NCI-H128 (cell line): ENCODE measurements at regions not wholly inside any gene's neighbourhood (a gene's known extent, or its start where the extent isn't known, plus 50 kb on each side); places are given as distances from the start of the nearest gene placed in this dataset.
A peak's percentile ranks its signal among the peaks of the same experiment; 100 is the strongest.
"Not testable (repeated sequence)": the region's sequence is repeated elsewhere in the genome, so short reads cannot be mapped to it uniquely, and the experiment has no call there.

Experiments
- DNase-seq: peaks from one replicate; lab custom pipeline; 2025; ENCODE audit not compliant: unreplicated experiment; lab: John Stamatoyannopoulos, UW

DNA sequence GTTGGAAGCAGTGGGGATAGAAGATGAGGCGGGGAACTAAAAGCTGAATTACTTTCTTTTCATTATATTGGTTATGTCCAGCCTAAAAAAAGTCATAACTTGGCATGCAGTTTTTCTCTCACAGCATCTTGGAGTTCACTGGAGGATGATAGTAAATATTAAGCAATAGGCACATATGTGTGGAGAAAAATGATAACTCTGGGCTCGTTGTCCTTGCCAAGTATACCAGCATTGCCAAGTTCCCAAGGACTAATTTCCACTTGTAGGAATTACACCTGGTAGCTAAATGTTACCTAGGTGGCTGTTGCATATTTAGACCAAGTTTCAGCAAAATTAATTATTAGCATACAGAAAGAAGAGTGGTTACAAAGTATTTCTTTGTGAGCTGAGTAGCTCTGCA is 1007.6 kb downstream of the ANKRD7 start:
- no peak for DNase-seq

DNA sequence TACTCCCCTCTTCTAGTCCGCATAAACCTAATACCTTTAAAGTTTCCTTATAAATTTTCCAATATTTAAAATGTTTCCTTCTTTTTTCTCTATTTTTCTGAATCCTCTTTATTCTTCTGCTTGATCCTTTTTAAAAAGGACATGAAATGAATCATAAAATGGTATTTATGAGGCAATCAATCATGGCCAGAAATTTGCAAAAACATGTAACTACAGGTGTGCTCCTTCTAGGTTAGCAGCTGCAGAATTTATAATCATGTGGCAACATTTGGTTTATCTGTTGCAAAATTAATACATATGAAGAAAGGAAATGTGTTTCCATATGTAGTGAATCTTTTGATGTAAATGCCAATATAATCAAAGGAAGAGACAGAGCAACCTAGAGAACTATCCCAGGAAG is 1008.5 kb downstream of the ANKRD7 start:
- no peak for DNase-seq

DNA sequence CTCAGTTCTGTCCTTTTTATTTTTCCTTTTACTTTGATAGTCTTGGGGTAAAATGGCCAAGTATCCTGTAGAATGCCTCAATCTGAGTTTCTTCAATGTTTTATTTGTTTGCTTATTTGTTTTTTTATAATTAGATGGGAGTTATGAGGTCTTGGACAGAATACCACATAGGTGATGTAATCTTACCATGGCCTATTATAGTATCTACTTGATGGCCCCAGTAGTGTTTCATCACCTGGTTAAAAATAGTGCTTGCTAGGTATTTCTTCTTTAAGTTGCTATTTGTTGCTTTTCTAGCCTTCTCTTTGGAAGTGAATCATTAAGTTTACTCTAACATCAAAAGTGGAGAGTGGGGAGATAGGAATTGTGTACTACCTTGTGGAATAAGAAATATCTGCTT is 1020.0 kb upstream of the KCND2 start:
- DNase-seq = no peak

DNA sequence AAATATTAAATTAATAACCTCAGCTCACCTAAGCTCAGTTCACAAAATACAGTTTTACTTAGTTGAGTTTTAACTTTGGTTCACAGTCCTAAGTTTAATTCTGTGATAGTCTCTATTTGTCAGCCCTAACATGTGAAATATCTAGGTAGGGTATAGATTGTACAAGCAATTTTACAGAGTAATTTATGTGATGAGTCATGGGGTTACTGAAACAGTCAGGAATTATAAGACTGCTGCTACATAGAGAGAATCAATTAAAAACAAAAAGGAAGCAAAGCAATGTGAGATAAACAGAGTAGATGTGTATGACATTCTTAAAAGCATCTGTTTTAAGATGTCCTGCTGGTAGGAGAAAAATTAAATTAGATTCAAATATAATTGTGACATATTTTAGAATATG is 1018.2 kb upstream of the KCND2 start:
- no peak for DNase-seq

DNA sequence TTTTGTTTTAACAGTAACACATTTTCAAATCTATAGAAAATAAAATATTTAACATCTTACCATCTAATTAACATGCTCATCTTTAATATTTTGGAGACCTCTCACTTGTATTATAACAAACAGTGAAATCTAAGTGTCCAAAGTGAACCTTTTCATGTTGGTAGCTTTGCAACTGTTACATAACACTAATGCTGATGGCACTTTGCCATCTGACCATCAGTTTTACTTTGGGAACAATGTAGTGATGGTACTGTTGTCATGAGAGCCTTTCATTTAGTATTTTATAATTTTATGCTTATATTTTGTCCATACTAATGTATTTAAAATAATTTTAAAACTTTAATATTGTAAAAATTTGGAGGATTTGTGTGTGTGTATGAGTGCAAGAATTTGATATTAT is 1017.0 kb upstream of the KCND2 start:
- DNase-seq = no peak

DNA sequence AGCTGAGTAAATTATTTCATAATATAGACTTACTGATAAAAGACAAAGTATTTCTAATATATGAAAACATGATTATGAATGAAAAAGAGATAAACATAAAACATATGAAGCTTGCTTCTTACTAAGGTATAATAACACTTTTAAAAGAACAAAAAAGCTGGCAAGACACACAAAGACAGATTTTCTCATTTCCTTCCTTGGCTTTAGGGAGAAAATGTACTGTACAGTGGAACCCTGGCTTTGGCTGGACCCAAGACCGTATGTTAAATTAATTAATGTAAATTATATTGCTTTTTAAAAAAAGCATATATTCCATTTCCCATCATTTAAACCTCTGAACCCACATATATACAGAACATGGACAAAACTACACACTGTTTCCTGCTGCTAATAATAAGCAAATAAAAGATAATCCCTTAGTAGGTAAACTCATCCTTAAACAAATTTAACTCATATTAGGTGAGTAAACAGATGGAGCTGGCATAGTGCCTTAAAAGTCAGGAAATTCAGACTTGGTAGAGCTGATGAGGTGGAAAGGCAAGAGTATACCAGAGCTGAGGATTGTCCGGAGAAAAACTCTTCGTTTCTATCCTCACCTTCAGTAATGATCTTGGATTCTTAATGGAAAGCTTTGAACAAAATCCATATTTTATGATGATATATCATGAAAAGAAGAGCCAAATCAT is 1016.4 kb upstream of the KCND2 start:
- no peak for DNase-seq

DNA sequence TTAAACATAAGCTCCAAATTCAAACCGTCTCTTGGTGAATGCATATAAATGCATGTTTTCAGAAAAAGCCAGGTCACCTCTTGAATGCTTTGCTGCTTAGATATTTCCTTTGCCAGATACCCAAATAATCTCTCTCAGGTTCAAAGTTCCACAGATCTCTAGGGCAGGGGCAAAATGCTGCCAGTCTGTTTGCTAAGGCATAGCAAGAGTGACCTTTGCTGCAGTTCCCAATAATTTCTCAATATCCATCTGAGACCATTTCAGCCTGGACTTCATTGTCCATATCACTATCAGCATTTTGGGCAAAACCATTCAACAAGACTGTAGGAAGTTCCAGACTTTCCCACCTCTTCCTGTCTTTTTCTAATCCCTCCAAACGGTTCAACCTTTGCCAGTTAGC is 1006.2 kb upstream of the KCND2 start:
- DNase-seq = not testable (repeated sequence)

DNA sequence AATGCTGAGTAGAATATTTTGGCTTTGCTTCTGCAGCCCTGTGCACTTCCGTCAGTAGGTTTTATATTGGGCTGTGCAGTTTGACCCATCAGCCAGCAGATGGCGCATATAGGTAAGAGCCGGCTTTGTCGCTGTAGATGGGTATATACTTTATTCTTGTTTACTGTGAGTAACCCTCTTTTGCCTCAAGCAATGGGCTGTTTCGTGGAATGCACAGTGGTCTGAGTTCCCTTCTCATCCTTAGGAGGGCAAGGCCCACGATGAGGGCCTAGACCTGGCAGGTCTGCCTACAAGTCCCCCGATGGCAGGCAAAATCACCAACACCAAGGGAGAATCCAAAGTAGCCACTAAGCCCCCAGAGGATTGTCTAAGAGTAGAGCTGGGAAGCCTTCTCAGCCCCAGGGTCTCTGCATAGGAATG is 1002.9 kb upstream of the KCND2 start:
- DNase-seq = peak; percentile 27

DNA sequence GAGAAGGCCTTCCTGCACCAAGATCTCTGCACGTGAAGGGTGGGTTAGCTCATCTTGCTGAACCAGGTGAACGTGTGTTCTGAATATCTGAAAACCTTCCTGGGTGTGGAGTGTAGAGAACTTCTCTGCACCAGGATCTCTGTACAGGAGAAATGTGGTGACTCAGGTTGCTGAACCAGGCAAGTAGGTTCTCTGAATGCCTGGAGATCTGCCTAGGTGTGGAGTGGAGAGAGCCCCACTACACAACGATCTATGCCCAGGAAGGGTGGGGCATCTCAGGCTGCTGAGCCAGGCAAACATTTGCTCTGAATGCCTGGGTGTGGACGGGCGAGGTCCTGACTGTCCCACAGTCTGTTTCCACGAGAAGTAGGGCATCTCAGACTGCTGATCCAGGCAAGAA is 1002.3 kb upstream of the KCND2 start:
- no peak for DNase-seq

DNA sequence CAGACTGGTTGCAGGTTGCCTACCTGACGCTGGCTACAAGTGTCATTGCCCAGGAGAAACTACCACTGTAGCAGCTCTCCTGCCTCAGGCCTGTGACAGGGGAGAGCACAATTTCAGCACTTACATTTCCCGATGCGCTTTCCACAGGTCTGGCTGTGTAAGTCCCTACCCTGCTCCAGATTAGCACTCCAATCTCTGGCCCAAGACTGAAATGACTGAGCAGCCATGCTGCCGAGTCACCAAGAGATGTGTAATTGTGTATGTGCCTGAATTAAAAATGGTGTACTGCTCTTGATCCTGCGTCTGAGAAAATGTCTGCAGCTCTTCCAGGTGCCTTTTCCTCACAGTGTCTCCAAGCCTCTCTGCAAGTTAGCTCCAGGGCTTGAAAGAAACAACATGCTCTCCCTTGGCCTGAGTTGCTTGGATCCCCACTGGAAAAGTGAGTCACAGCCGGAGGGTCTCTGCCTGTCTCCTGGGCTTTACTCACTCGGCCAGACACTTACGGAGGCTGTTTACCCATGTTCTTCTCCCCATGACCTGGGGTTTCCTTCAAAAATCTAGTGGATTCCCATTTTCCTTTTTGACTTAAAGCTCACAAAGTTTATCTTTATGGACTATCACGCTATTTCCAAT is 1001.7 kb upstream of the KCND2 start:
- no peak for DNase-seq

DNA sequence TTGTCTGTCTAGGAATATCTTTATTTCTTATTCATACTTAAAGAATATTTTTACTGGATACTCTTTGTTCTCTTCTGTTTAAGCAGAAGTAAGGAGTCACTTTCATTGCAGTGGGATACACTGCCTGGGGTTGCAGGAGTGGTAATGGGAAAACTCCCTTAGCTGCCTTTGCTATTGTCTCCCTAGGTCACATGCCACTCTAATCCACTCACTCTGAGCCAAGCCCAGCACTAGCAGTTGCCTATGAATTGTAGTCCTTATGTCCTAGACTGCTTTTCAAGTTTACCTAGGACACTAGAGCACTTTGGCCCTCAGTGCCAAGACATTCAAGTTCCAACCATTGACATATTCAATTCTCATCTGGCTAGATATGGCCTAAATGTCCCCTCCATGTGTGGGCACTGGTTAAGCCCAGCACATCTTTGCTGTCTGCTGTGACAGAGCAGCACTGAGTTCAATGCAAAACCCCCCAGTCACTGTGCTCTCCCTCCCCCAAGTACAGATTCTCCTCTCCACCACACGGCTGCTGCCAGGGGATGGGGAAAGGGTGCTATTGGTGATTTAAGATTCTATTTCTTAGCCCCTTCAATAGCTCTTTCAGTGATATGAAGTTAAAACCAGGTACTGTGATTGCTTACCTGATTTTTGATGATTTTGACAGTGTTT is 991.7 kb upstream of the KCND2 start:
- no peak for DNase-seq

DNA sequence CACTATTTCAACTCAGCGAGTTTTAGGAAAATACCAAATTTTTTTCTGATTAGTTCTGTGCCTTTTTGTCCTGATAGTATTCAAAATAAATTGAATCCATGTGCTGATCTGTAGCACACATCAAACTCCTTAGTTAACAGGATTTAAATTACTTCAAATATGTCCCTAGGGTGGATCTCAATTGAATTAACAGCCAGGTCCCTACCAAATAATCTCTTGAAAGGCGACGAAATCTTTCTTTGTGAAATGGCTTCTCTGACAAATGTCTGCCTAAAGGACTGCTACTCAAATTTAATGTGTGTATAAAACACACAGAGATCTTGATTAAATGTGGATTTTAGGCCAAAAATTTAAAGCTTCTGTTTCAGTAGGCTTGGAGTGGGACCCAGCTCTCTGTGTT is 989.6 kb upstream of the KCND2 start:
- DNase-seq = no peak

DNA sequence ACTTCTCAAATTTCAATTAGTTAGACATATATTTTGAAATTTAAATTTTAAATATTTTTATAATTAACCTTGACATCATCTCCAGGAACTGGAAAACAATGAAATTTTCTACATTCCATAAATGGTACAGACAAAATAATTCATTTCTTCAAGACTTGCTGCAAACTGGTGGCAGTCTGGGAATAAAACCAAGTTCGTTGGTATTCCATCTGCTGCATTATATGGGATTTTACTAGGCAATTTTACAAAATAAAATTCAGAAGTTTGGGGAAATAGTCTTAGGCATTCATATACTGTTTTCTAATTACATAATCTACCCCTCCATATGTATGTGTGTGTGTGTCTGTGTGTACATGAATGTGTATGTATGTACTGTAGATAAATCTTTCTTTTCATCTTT is 984.6 kb upstream of the KCND2 start:
- no peak for DNase-seq

DNA sequence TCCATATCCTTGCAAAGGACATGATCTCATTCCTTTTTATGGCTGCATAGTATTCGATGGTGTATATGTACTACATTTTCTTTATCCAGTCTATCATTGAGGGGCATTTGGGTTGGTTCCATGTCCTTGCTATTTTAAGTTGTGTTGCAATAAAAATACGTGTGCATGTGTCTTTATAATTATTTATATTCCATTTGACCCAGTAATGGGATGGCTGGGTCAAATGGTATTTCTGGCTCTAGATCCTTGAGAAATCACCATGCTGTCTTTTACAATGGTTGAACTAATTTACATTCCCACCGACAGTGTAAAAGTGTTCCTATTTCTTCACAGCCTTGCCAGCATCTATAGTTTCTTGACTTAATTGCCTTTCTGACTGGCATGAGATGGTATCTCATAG is 972.6 kb upstream of the KCND2 start:
- DNase-seq = not testable (repeated sequence)

DNA sequence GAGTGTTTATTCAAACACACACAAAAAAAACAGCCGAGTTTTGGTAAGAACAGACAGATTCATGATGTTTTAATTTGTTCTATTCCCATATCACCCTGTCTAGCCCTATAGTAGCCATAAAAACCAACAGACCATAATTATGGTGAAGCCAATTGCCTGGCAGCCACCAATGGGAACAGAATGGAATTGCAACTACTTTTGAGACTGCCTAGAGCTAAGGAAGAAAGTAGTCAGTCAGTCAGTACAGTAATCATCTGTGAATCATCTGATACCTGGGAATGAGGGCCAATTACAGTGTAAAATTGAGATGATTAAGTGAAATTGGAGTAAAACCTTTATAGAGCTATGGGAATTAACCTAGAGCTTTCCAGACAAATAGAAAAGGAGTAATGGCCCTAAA is 952.7 kb upstream of the KCND2 start:
- DNase-seq = no peak

DNA sequence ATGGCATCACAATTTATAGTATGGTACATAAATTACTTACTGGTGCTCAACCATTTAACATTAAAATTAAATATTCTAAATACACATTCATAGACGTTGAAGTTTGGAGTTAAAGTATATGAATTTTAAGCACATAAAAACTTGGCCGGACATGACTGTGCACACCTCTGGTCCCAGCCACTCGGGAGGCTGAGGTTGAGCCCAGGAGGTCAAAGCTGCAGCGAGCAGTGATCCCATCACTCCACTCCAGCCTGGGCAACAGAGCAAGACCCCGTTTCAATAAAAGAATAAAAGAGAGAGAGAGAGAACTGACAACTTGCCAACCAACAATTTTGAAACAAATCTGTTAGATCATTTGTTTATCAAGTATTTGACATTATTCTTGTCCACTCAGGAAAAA is 943.3 kb upstream of the KCND2 start:
- DNase-seq = no peak

DNA sequence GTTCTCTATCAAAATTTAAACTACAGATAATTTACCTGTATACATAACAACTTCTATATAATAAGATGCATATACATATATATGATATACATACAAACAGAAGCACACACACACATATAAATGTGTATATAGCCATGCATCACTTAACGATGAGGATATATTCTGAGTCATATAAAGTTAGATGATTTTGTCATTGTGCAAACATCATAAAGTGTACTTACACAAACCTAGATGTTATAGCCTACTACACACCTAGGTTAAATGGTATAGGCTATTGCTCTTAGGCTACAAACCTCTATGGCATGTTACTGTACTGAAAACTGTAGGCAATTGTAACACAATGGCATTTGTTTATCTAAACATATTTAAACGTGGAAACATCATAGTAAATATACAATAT is 937.6 kb upstream of the KCND2 start:
- DNase-seq = no peak

DNA sequence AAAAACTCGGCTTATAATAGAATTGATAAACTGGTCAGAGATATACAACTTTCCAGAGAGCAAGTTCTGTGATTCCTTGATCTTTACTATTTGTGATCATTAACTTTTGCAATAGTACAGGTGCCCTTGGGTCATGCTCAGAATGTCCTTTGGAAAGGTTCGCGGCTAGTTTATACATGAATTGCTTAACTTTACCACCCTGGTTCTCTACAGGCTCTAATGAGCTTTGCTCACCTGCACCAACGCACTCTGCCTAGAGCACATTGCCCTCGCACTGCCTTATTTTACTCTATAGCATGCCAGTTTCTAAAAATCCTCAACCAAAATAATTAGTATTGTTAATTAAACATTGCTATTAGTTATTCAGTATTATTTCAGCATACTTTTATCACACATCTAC is 931.2 kb upstream of the KCND2 start:
- no peak for DNase-seq

DNA sequence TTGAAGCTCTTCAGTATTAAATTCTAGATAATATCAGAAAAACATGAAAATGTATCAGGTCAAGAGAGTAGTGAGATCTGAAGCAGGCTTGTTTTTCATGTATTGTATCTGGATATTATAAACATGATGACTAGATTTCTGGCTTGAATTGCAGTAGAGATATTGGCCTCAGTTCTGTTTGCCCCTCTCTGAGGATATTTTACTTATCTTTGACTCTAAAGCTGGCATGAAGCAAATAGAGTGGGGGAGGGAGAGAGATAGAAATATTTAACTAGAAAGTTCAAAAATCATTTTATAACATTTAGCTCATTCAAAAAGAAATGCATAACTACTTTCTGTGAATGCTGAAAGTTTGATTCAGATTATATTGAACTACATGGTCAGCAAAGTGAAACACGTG is 929.7 kb upstream of the KCND2 start:
- no peak for DNase-seq

DNA sequence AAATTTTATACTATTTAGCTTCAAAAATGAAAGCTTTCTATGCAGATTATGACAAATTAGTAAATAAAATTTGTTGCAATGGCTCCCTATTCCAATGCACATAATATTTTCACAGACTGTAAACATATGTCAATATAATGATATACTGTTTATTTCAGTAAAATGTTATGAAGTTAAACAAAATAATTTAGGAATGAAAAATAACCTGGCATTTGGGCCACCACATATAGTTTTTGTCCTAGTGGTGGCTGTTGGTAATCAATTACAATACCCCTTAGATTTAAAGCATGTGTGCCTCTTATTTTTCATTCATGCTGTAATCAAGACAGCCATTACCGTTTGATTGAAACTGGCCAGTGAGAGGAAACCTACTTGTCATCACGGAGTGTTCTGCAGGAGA is 928.5 kb upstream of the KCND2 start:
- DNase-seq = no peak

DNA sequence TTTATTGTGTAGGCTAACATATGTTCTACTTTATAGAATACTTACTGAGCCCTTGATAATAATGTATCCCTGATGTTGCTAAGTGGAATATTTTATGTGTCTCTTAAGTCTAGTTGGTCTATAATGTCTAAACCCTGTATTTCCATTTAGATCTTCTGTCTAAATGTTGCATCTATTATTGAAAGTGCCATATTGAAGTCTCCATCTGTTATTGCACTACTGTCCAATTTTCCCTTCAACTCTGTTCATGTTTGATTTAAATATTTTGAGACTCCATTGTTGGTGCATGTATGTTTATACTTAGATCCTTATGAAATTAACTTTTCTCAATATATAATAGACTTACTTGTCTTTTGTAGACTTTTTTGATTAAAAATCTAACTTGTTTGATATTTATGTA is 924.5 kb upstream of the KCND2 start:
- DNase-seq = no peak

DNA sequence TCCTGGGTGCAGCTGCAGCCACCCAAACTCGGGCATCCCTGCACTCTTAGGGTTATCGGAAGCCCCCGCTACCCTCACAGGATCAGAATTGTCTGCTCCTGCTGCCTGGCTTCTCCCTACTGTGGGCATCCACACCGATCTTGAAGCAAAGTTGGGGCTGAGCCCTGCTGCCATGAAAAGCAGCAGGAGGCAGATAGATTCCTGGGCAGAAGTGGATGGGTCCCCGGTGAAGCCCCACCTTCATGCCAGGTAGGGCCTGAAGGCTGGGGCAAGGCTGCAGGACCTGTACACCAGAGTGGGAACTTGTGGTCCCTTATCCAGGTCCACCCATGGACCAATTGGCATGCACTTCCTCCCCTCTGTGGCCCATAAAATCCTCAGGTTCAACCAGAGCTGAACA is 922.6 kb upstream of the KCND2 start:
- DNase-seq = no peak

DNA sequence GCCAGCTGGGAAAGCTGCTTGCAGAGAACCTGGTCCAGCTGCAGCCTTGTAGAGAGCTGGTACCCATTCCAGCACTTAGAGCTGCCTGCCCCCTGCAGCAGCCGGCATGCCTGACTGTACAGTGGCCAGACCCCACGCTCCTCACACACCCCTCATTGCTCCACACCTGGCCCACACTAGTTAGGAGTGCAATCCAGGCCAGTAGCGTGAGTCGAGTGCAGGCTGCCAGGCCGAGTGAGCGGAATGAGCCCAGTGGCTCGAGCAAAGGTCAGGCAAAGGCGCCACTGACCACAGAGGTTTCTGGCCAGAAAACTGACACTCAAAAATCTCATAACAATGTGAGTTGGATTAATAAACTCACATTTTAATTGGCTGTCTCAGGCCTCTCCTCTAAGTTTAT is 921.7 kb upstream of the KCND2 start:
- no peak for DNase-seq
